Liver (tissue), 3 donors: ENCODE measurements at regions not wholly inside any gene's neighbourhood (a gene's known extent, or its start where the extent isn't known, plus 50 kb on each side); places are given as distances from the start of the nearest gene placed in this dataset.

Experiments used
- CTCF ChIP-seq: fragments of 150-350 bp; IDR thresholded peaks from 2 replicates; pipeline ENCODE4 v1.5.1; 2017; ENCODE audit warnings: improper control_type of control experiment, low read depth, low read length; ENCODE audit not compliant: missing input control
- REST ChIP-seq: IDR thresholded peaks from 2 replicates; pipeline ENCODE4 v1.6.1; 2016; ENCODE audit warnings: antibody characterized with exemption, mild to moderate bottlenecking
- SP1 ChIP-seq: IDR thresholded peaks from 2 replicates; pipeline ENCODE4 v1.6.1; 2018; ENCODE audit warnings: antibody characterized with exemption, mild to moderate bottlenecking
- YY1 ChIP-seq: IDR thresholded peaks from 2 replicates; pipeline ENCODE4 v1.6.1; 2016; ENCODE audit warnings: antibody characterized with exemption, mild to moderate bottlenecking
- ZBTB33 ChIP-seq: IDR thresholded peaks from 2 replicates; pipeline ENCODE4 v1.6.1; 2016; ENCODE audit warnings: antibody characterized with exemption
- donor health status: healthy.
- donor health status: healthy.

- no peak for TF ChIP-seq CTCF
- TF ChIP-seq REST = no peak
- TF ChIP-seq SP1 = no peak
- TF ChIP-seq YY1 = no peak
- no peak for TF ChIP-seq ZBTB33
These were observed 134.5 kb downstream of the EDN3 start for GRCh38 chr20:59434960-59435359.
